ENCODE measurements at regions not wholly inside any gene's neighbourhood (a gene's known extent, or its start where the extent isn't known, plus 50 kb on each side); places are given as distances from the start of the nearest gene placed in this dataset.
"Not testable (repeated sequence)": the region's sequence is repeated elsewhere in the genome, so short reads cannot be mapped to it uniquely, and the experiment has no call there.

DNA sequence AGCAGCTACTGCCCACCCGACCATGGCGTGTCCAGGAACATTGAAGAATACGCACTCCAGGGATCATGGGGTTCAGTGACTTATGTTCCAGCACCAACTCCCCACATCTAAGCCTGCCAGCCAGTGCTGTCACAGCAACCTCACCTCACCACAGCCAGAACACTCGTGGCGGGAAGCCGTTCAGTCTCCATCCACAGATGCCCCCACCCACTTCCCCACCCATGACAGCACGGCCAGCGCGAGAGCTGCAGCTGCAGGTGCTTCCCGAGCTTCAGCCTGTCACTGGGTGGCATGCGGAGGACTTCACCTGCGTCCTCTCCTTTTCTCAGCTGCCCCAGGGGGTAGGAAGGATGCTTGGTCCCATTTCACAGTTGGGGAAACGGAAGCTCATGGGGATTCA lies 50.3 kb downstream of the RBFOX3 start:
- DNase-seq = no peak

GRCh38 chr17:79559111-79559887 lies 51.6 kb downstream of the RBFOX3 start:
- no peak for DNase-seq

DNA sequence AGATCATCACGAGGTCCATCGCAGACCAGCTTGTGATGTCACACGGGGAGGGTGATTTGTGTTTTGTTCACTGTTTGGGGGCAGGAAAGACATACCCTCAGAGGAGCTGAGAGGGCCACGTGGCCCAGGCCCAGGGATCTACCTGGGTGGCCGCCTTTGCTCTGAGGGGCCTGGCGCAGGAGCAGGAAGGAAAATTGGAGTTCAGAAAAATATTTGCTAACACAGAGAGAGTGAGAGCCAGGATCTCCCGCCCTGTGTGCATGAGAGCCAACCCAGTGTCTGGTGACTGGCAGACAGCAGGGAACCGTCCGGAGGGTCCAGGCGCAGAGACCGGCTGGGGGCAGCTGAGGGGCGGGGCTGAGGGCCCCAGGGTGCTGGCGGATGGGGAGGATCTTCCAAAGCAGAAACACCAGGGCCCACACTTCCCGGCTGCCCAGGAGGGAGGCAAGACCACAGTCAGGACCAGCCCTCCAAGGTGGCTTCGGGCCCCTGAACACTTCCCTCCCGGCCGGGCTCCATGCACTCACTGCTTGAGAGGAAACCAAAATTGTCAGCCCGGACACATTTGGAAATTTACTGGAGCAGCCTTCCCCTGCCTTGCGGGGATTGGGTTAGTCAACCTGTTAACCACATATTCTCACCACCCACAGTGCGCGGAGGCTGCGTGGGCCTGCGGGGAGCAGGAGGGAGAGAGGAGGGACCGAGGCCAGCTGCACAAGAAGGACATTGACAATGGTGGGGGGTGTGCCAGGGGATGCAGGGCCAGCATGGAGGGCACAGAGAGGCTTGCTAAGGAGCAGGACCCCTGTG lies 52.6 kb downstream of the RBFOX3 start:
- DNase-seq = no peak

DNA sequence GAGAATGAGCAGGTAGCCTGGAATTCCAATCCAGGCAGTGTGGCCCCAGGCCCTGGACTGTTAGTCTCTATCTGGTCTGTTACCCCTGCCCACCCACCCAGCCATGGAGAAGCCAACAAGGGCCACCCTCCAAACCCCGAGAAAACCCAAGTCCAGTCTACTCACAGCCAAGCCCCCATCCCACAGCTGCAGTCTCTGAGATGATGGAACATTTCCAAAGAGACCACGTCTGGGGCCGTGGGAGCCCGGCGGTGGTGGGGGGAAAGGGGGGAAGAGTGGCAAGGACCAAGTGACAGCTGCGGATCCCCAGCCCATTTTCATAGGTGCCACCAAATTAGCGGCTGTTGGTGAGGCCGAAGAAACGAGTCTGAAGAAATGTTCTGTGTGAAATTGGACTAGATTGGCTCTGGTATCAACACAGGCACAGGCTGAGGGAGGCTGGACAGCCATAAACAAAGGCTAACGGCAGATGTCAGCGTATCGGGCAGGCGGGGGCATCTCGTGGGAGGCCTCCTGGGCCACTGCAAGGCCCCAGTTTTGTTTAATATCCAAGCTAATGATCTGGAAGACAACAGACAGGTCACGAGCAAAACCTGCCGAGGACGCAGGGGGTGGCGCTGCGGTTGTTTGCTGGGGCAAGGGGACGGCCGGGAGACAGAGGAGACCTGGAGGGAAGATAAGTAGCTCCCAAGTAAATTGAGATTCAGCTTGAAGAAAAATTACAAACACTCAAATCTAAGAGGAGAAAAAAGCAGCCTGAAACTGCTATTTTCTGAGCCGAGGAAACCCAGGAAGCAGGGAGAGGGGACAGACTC lies 53.4 kb downstream of the RBFOX3 start:
- DNase-seq = no peak

- no peak for DNase-seq
Measured at GRCh38 chr17:79556271-79556670, 54.6 kb downstream of the RBFOX3 start.

- no peak for DNase-seq
Measured at GRCh38 chr17:79555543-79555942, 55.3 kb downstream of the RBFOX3 start.

DNA sequence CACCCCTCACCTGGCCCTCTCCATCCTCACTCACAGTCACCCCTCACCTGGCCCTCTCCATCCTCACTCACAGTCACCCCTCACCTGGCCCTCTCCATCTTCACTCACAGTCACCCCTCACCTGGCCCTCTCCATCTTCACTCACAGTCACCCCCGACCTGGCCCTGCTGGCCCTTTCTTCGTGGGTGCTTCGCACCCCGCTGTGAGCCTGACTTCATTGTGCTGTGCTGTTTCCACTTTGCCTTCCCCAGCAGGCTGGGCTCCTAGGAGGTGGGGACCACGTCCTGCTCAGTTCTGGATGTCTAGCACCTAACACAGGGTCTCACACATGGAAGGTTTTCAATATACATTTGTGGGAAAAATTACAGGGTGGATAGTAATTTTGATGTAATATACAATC lies 56.5 kb downstream of the RBFOX3 start:
- DNase-seq = not testable (repeated sequence)

DNA sequence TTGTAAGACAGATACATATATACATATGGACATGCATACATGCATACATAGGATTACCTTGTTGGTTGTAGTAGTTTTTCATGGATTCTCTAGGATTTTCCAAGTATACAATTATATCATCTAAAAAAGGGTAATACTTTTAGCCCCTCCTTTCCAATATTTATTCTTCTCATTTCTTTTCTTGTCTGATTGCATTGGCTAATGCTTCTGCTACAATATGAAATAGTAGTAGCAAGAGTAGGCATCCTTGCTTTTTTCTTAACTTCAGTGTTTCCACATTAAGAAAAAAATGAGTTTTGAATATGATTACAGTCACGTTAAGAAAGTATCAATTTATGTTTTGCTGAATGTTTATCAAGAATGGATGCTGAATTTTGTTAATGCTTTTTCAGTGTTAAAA lies 58.0 kb downstream of the RBFOX3 start:
- DNase-seq = no peak

GRCh38 chr17:79552405-79552804 lies 58.4 kb downstream of the RBFOX3 start:
- DNase-seq = no peak

GRCh38 chr17:79549141-79549915 lies 61.5 kb downstream of the RBFOX3 start:
- DNase-seq = no peak

DNA sequence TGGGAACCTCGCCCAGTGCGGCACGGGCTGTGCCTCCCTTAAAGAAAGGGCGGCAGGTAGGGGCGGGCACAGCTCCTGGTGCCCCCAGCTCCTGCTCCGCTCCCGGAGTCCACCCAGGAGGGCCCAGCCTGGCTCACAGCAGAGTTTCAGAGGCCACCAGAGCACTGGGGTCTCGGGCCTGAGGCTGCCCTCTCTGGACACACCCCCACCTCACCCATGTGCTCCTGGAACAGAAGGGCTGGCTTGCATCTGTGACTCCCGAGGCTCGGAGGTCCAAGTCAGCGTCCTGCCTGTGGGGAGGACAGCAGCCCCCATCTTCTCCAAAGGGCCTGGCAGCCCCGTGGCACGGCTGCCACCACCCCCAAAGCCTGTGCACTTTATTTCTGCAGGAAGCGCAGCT lies 62.7 kb downstream of the RBFOX3 start:
- DNase-seq = no peak

DNA sequence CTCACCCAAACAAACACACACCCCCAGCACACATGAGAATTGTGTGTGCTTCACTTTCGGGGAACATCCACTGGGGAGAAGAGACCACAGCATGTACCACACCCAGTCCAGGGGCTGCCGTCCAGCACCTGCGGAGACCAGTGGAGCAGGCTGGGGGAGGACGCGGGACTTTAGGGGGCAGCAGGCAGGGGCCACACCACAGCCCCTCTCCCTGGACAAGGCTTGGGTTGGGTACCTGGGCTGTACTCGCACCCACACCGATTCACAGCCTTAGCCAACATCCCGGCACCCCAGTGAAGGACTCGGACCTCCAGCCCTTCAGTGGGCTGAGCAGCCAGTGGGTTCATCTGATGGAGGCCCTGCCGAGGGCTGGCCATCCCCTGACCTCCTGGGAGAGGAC lies 63.3 kb downstream of the RBFOX3 start:
- no peak for DNase-seq

GRCh38 chr17:79547171-79547570 lies 63.7 kb downstream of the RBFOX3 start:
- not testable (repeated sequence) for DNase-seq

DNA sequence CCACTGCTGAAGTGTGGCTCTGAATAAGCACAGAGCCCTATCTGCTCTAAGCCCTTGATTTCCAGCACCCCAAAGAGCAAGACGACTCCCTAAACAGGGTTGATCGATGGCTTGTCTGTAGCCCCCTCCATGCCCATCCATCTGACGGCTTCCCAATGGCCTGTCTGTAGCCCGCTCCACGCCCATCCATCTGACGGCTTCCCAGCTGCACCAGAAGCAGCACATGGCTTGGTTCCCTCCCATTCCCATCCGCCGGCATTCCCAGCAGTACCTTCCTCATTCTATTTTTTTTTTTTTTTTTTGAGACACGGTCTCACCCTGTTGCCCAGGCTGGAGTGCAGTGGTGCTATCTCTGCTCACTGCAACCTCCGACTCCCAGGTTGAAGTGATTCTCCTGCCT lies 64.5 kb downstream of the RBFOX3 start:
- DNase-seq = no peak

GRCh38 chr17:79545251-79546005 lies 65.4 kb downstream of the RBFOX3 start:
- no peak for DNase-seq

DNA sequence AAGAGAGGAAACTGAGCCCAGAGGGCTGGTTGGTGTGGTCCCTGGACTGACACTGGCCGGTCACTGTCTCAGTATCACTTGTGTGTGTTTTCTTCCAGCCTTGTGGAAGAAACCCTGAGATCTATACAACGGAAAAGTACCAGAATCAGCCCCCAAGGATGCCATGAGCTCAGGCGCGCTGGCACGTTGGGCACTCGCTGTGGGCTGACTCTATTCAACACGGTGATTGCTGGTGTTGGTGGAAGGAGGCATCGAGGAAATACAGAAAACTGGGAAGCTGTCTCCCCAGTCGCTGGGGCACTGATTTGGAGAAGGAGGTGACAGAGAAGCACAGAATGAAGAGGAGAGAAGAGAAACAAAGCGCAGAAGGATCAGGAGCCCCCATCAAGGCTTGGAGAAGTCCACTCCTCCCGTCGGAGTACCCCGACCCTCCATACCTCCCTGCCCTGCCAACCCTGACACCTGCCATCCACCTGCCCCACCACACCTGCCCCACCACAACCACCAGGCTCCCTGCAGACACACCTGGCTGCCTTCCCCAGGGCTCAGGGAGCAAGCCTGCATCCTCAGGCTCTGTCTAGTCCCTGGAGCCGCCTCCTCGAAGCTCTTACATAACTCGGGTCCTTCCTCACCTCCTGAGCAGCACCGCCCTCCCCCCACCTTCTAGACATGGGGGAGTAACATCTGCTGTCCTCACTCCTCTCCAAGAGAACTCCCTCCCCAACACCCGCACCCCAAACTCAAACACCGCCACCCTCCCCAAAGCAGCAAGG lies 66.5 kb downstream of the RBFOX3 start:
- DNase-seq = no peak

- DNase-seq = no peak
Measured at GRCh38 chr17:79543531-79543930, 67.3 kb downstream of the RBFOX3 start.

- no peak for DNase-seq
Measured at GRCh38 chr17:79542718-79543117, 68.1 kb downstream of the RBFOX3 start.

GRCh38 chr17:79541056-79541850 lies 69.6 kb downstream of the RBFOX3 start:
- DNase-seq = no peak
